Mesendoderm (in vitro differentiated cells): ENCODE measurements at regions not wholly inside any gene's neighbourhood (a gene's known extent, or its start where the extent isn't known, plus 50 kb on each side); places are given as distances from the start of the nearest gene placed in this dataset.

Experiments
- DNase-seq: peaks from one replicate; pipeline ENCODE4 v3.0.0; 2013
- H2AK5ac ChIP-seq: 2 replicates; pipeline ENCODE4 v1.6.1; 2013; ENCODE audit warnings: low read length, inconsistent platforms
- H2BK120ac ChIP-seq: 2 replicates; pipeline ENCODE4 v1.6.1; 2013; ENCODE audit warnings: low read depth, mild to moderate bottlenecking, low read length, moderate library complexity, mixed read lengths
- H2BK15ac ChIP-seq: replicated peaks from 2 replicates; pipeline ENCODE4 v1.6.1; 2013; ENCODE audit warnings: low read depth, mild to moderate bottlenecking, moderate library complexity
- H2BK5ac ChIP-seq: 2 replicates; pipeline ENCODE4 v1.6.1; 2013; ENCODE audit warnings: low read length, inconsistent platforms
- H3K18ac ChIP-seq: 2 replicates; pipeline ENCODE4 v1.6.1; 2013; ENCODE audit warnings: mild to moderate bottlenecking, low read length, mixed read lengths
- H3K23ac ChIP-seq: one replicate; pipeline ENCODE4 v1.6.1; 2013; ENCODE audit warnings: low read length
- H3K27ac ChIP-seq: 2 replicates; pipeline ENCODE4 v1.5.1; 2013; ENCODE audit warnings: low read depth, mild to moderate bottlenecking, inconsistent platforms, low read length, moderate library complexity
- H3K27me3 ChIP-seq: 2 replicates; pipeline ENCODE4 v1.6.1; 2013; ENCODE audit warnings: low read length, control low read depth, mild to moderate bottlenecking, inconsistent platforms; ENCODE audit not compliant: insufficient read depth, poor library complexity
- H3K36me3 ChIP-seq: 2 replicates; pipeline ENCODE4 v1.6.1; 2013; ENCODE audit warnings: low read length, inconsistent platforms; ENCODE audit not compliant: control insufficient read depth, insufficient read depth
- H3K4ac ChIP-seq: one replicate; pipeline ENCODE4 v1.6.1; 2013; ENCODE audit warnings: low read depth, mild to moderate bottlenecking, low read length, moderate library complexity
- H3K4me1 ChIP-seq: 2 replicates; pipeline ENCODE4 v1.6.1; 2013; ENCODE audit warnings: low read depth, low read length, inconsistent platforms; ENCODE audit not compliant: control insufficient read depth
- H3K4me2 ChIP-seq: 2 replicates; pipeline ENCODE4 v1.6.1; 2013; ENCODE audit warnings: low read length
- H3K4me3 ChIP-seq: 2 replicates; pipeline ENCODE4 v1.5.1; 2013; ENCODE audit warnings: mild to moderate bottlenecking, low read length
- H3K56ac ChIP-seq: one replicate; pipeline ENCODE4 v1.6.1; 2013; ENCODE audit warnings: low read length
- H3K79me1 ChIP-seq: 2 replicates; pipeline ENCODE4 v1.6.1; 2013; ENCODE audit warnings: low read length, inconsistent platforms
- H3K79me2 ChIP-seq: 2 replicates; pipeline ENCODE4 v1.6.1; 2013; ENCODE audit warnings: mild to moderate bottlenecking, low read length; ENCODE audit not compliant: control insufficient read depth, insufficient read depth
- H3K9ac ChIP-seq: 2 replicates; pipeline ENCODE4 v1.6.1; 2013; ENCODE audit warnings: low read length, inconsistent platforms
- H4K5ac ChIP-seq: one replicate; pipeline ENCODE4 v1.6.1; 2013; ENCODE audit warnings: low read length
- H4K8ac ChIP-seq: one replicate; pipeline ENCODE4 v1.6.1; 2013; ENCODE audit warnings: low read depth, mild to moderate bottlenecking, control low read depth, low read length, moderate library complexity
- WGBS: extraction: QIAGEN DNeasy Blood & Tissue Kit; methylation state at CpG from one replicate; pipeline ENCODE4 v1.1.7; 2013; ENCODE audit warnings: low lambda C conversion rate, missing lambda C conversion rate; ENCODE audit not compliant: insufficient coverage; ENCODE audit errors: extremely low coverage; 5-methylcytosine and 5-hydroxymethylcytosine counted together

GRCh38 chr22:48443680-48444079 lies 1384.0 kb downstream of the BRD1 start:
- Histone ChIP-seq H3K27ac (no peak overlapping the region), H2BK120ac (no peak overlapping the region), H2BK5ac (no peak overlapping the region), H3K23ac (no peak overlapping the region), H3K9ac (no peak overlapping the region), H3K79me1 (no peaks in the 10 kb centered on the region), H3K4me2 (no peak overlapping the region), H3K36me3 (no peaks in the 10 kb centered on the region), H3K4ac (no peak overlapping the region), H3K56ac (no peak overlapping the region), H3K4me3 (no peak overlapping the region), H3K18ac (no peak overlapping the region), H3K4me1 (no peaks in the 10 kb centered on the region), H4K8ac (no peak overlapping the region), H3K27me3 (no peaks in the 10 kb centered on the region), H2BK15ac (no peak overlapping the region), H4K5ac (no peak overlapping the region), H3K79me2 (no peaks in the 10 kb centered on the region), H2AK5ac (no peak overlapping the region)
- WGBS: no CpG with 5 or more reads among the region's 4 CpGs
- DNase-seq: no peak

GRCh38 chr22:48442663-48443062 lies 1385.0 kb downstream of the BRD1 start:
- H4K5ac ChIP-seq: no peak overlapping the region
- H3K36me3 ChIP-seq: no peaks in the 10 kb centered on the region
- no peak overlapping the region for H2BK120ac ChIP-seq
- H2AK5ac ChIP-seq: no peak overlapping the region
- H3K27me3 ChIP-seq: no peaks in the 10 kb centered on the region
- H3K23ac ChIP-seq: no peak overlapping the region
- H3K4me2 ChIP-seq: no peak overlapping the region
- no peaks in the 10 kb centered on the region for H3K79me2 ChIP-seq
- no CpG with 5 or more reads among the region's 8 CpGs for WGBS
- no peak overlapping the region for H2BK5ac ChIP-seq
- H3K4me3 ChIP-seq: no peak overlapping the region
- H3K56ac ChIP-seq: no peak overlapping the region
- no peak for DNase-seq
- H4K8ac ChIP-seq: no peak overlapping the region
- no peak overlapping the region for H3K27ac ChIP-seq
- no peaks in the 10 kb centered on the region for H3K79me1 ChIP-seq
- H3K4ac ChIP-seq: no peak overlapping the region
- no peak overlapping the region for H3K18ac ChIP-seq
- no peaks in the 10 kb centered on the region for H3K4me1 ChIP-seq
- no peak overlapping the region for H3K9ac ChIP-seq
- H2BK15ac ChIP-seq: no peak overlapping the region

GRCh38 chr22:48441553-48441850 lies 1386.2 kb downstream of the BRD1 start:
- H2BK5ac ChIP-seq: no peak overlapping the region
- no peak overlapping the region for H3K27ac ChIP-seq
- H3K27me3 ChIP-seq: no peaks in the 10 kb centered on the region
- no peak overlapping the region for H3K23ac ChIP-seq
- no peak overlapping the region for H2AK5ac ChIP-seq
- H3K36me3 ChIP-seq: no peaks in the 10 kb centered on the region
- no peak overlapping the region for H2BK15ac ChIP-seq
- H3K56ac ChIP-seq: no peak overlapping the region
- no peak overlapping the region for H3K4ac ChIP-seq
- no peak overlapping the region for H3K9ac ChIP-seq
- no peak for DNase-seq
- no peak overlapping the region for H2BK120ac ChIP-seq
- no peaks in the 10 kb centered on the region for H3K79me2 ChIP-seq
- H3K79me1 ChIP-seq: no peaks in the 10 kb centered on the region
- WGBS: no CpG with 5 or more reads among the region's 6 CpGs
- no peak overlapping the region for H3K4me3 ChIP-seq
- H3K4me1 ChIP-seq: no peaks in the 10 kb centered on the region
- no peak overlapping the region for H4K8ac ChIP-seq
- H4K5ac ChIP-seq: no peak overlapping the region
- H3K18ac ChIP-seq: no peak overlapping the region
- H3K4me2 ChIP-seq: no peak overlapping the region

- DNase-seq: no peak
- Histone ChIP-seq H3K4me1 (no peaks in the 10 kb centered on the region), H2BK5ac (no peak overlapping the region), H3K36me3 (no peaks in the 10 kb centered on the region), H2AK5ac (no peak overlapping the region), H4K8ac (no peak overlapping the region), H3K27me3 (no peaks in the 10 kb centered on the region), H3K4me2 (no peak overlapping the region), H3K56ac (no peak overlapping the region), H2BK120ac (no peak overlapping the region), H3K9ac (no peak overlapping the region), H3K79me1 (no peaks in the 10 kb centered on the region), H4K5ac (no peak overlapping the region), H3K4ac (no peak overlapping the region), H2BK15ac (no peak overlapping the region), H3K4me3 (no peak overlapping the region), H3K18ac (no peak overlapping the region), H3K23ac (no peak overlapping the region), H3K79me2 (no peaks in the 10 kb centered on the region), H3K27ac (no peak overlapping the region)
- WGBS: no CpG with 5 or more reads among the region's 23 CpGs
Observed at GRCh38 chr22:48440673-48441552, 1386.8 kb downstream of the BRD1 start.

GRCh38 chr22:48440176-48440575 lies 1387.5 kb downstream of the BRD1 start:
- no peak overlapping the region for H3K56ac ChIP-seq
- H3K79me1 ChIP-seq: no peaks in the 10 kb centered on the region
- no peaks in the 10 kb centered on the region for H3K79me2 ChIP-seq
- no peak overlapping the region for H4K5ac ChIP-seq
- no peak overlapping the region for H3K4me2 ChIP-seq
- no peak overlapping the region for H4K8ac ChIP-seq
- H3K4me1 ChIP-seq: no peaks in the 10 kb centered on the region
- H3K27me3 ChIP-seq: no peaks in the 10 kb centered on the region
- no peak overlapping the region for H2BK120ac ChIP-seq
- no peak overlapping the region for H3K23ac ChIP-seq
- no peak overlapping the region for H3K9ac ChIP-seq
- H2BK15ac ChIP-seq: no peak overlapping the region
- H3K18ac ChIP-seq: no peak overlapping the region
- H3K4me3 ChIP-seq: no peak overlapping the region
- no peaks in the 10 kb centered on the region for H3K36me3 ChIP-seq
- no peak overlapping the region for H3K27ac ChIP-seq
- H2AK5ac ChIP-seq: no peak overlapping the region
- H3K4ac ChIP-seq: no peak overlapping the region
- no CpG with 5 or more reads among the region's 22 CpGs for WGBS
- no peak overlapping the region for H2BK5ac ChIP-seq
- DNase-seq: no peak
